CD14-positive monocyte (primary cell): ENCODE measurements at regions not wholly inside any gene's neighbourhood (a gene's known extent, or its start where the extent isn't known, plus 50 kb on each side); places are given as distances from the start of the nearest gene placed in this dataset.

Source experiments
- DNase-seq, 3 donors: peaks; one replicate each; pipeline ENCODE4 v3.0.0-alpha.2; 2011 to 2022
- H2AFZ ChIP-seq: 2 replicates; pipeline ENCODE4 v1.6.0; 2012; ENCODE audit warnings: mild to moderate bottlenecking, low read depth, low read length, inconsistent platforms; ENCODE audit not compliant: insufficient read depth, poor library complexity, severe bottlenecking
- H3K27ac ChIP-seq, 2 donors: 1 replicate in 1 of 2; 2 replicates in 1 of 2; pipeline ENCODE4 v1.5.1; 2012 to 2013; ENCODE audit warnings: low read length in 2 of 2, control low read depth in 1 of 2, inconsistent platforms in 1 of 2, low read depth in 1 of 2, mild to moderate bottlenecking in 1 of 2
- H3K27me3 ChIP-seq, 2 donors: one replicate each; pipeline versions ENCODE4 v1.6.0 to v1.6.1; 2011 to 2013; ENCODE audit warnings: low read length in 2 of 2; ENCODE audit not compliant: control insufficient read depth in 2 of 2, insufficient read depth in 2 of 2
- H3K36me3 ChIP-seq, 2 donors: replicated peaks in 1 of 2; 1 replicate in 1 of 2; 2 replicates in 1 of 2; pipeline versions ENCODE4 v1.5.1 to v1.6.1; 2012 to 2013; ENCODE audit warnings: low read length in 2 of 2, control low read depth in 1 of 2, inconsistent platforms in 1 of 2, mild to moderate bottlenecking in 1 of 2; ENCODE audit not compliant: insufficient read depth in 2 of 2, control insufficient read depth in 1 of 2
- H3K4me1 ChIP-seq, 2 donors: 1 replicate in 1 of 2; 2 replicates in 1 of 2; pipeline versions ENCODE4 v1.5.1 to v1.6.1; 2012 to 2013; ENCODE audit warnings: low read length in 2 of 2, control low read depth in 1 of 2, inconsistent platforms in 1 of 2, mild to moderate bottlenecking in 1 of 2, moderate library complexity in 1 of 2; ENCODE audit not compliant: insufficient read depth in 2 of 2, control insufficient read depth in 1 of 2
- H3K4me2 ChIP-seq: replicated peaks from 2 replicates; pipeline ENCODE3; 2012; ENCODE audit warnings: low read length, moderate library complexity, mild to moderate bottlenecking; ENCODE audit not compliant: poor library complexity, severe bottlenecking; ENCODE audit errors: extremely low read depth
- H3K4me3 ChIP-seq, 3 experiments: fragments of 200-600 bp in 1 of 3; sonication (generic) in 1 of 3; replicated peaks in 1 of 3; 1 replicate in 2 of 3; 2 replicates in 1 of 3; pipeline ENCODE4 v1.5.1; 2011 to 2013; ENCODE audit warnings: low read length in 3 of 3, mild to moderate bottlenecking in 3 of 3, control low read depth in 2 of 3, low read depth in 2 of 3, inconsistent platforms in 1 of 3, moderate library complexity in 1 of 3
- H3K79me2 ChIP-seq: 2 replicates; pipeline ENCODE4 v1.6.0; 2012; ENCODE audit warnings: mild to moderate bottlenecking, control low read depth, inconsistent platforms, low read length, moderate library complexity; ENCODE audit not compliant: insufficient read depth
- H3K9ac ChIP-seq: 2 replicates; pipeline ENCODE4 v1.6.0; 2017; ENCODE audit warnings: low read length, mild to moderate bottlenecking; ENCODE audit not compliant: insufficient read depth, poor library complexity, severe bottlenecking
- H3K9me3 ChIP-seq, 2 donors: replicated peaks in 1 of 2; 1 replicate in 1 of 2; 2 replicates in 1 of 2; pipeline versions ENCODE4 v1.5.1 to v1.6.1; 2012 to 2013; ENCODE audit warnings: low read length in 2 of 2, control low read depth in 1 of 2; ENCODE audit not compliant: control insufficient read depth in 1 of 2, insufficient read depth in 1 of 2
- H4K20me1 ChIP-seq: 2 replicates; pipeline ENCODE4 v1.6.0; 2012; ENCODE audit warnings: mild to moderate bottlenecking, low read length, control low read depth, moderate library complexity; ENCODE audit not compliant: insufficient read depth
- H3K27ac Mint-ChIP-seq, 7 donors: one replicate each; pipeline ENCODE4 v1.8.0; 2020; ENCODE audit warnings: mild to moderate bottlenecking in 7 of 7, mixed read lengths in 7 of 7, moderate library complexity in 6 of 7, inconsistent platforms in 2 of 7
- H3K27me3 Mint-ChIP-seq, 3 donors: one replicate each; pipeline ENCODE4 v1.8.0; 2021 to 2022; ENCODE audit warnings: low read depth in 3 of 3, mild to moderate bottlenecking in 3 of 3, mixed read lengths in 3 of 3, moderate library complexity in 3 of 3, inconsistent platforms in 1 of 3
- H3K36me3 Mint-ChIP-seq, 2 donors: one replicate each; pipeline ENCODE4 v1.8.0; 2020; ENCODE audit warnings: mixed read lengths in 2 of 2, inconsistent platforms in 1 of 2, mild to moderate bottlenecking in 1 of 2
- H3K4me1 Mint-ChIP-seq: one replicate; pipeline ENCODE4 v1.8.0; 2020; ENCODE audit warnings: mild to moderate bottlenecking, mixed read lengths
- H3K4me3 Mint-ChIP-seq, 2 donors: one replicate each; pipeline ENCODE4 v1.8.0; 2020; ENCODE audit warnings: mild to moderate bottlenecking in 2 of 2, mixed read lengths in 2 of 2, moderate library complexity in 1 of 2
- H3K9me3 Mint-ChIP-seq, 7 donors: one replicate each; pipeline ENCODE4 v1.8.0; 2020 to 2022; ENCODE audit warnings: mixed read lengths in 7 of 7, mild to moderate bottlenecking in 6 of 7, moderate library complexity in 6 of 7, inconsistent platforms in 2 of 7
- CTCF ChIP-seq: fragments of 200-600 bp; IDR thresholded peaks from one replicate; pipeline ENCODE4 v1.8.0; 2022; ENCODE audit warnings: antibody characterized with exemption, mild to moderate bottlenecking
- WGBS: methylation state at CpG from one replicate; pipeline ENCODE4 v1.1.5; 2013; ENCODE audit warnings: missing lambda C conversion rate; ENCODE audit not compliant: insufficient coverage; 5-methylcytosine and 5-hydroxymethylcytosine counted together
- intact Hi-C, 2 donors: fragments of 100-400 bp; cut with micrococcal nuclease; formaldehyde crosslinking; loops; one replicate each; pipeline versions ENCODE4 v1.15.0 to v1.15.1; 2023

- no peaks in the 10 kb centered on the region for H4K20me1 ChIP-seq
- H3K27ac ChIP-seq = no peak overlapping the region
- no peak for TF ChIP-seq CTCF
- H3K4me2 ChIP-seq = no peak overlapping the region
- H3K36me3 ChIP-seq = no peaks in the 10 kb centered on the region
- H3K4me3 ChIP-seq = no peak overlapping the region
- H2AFZ ChIP-seq = no peak overlapping the region
- no peaks in the 10 kb centered on the region for H3K36me3 Mint-ChIP-seq
- no peak for DNase-seq
- H3K4me1 ChIP-seq = no peaks in the 10 kb centered on the region
- peaks cover 0 to 14% of the 10 kb centered on the region in 2 donors for H3K9me3 ChIP-seq
- H3K9me3 Mint-ChIP-seq = peaks cover 7 to 27% (median 16%) of the 10 kb centered on the region in 7 donors
- H3K9ac ChIP-seq = no peak overlapping the region
- WGBS = no CpG with 5 or more reads among the region's 5 CpGs
- peaks cover 6% of the 10 kb centered on the region for H3K4me1 Mint-ChIP-seq
- H3K79me2 ChIP-seq = no peaks in the 10 kb centered on the region
- H3K27me3 ChIP-seq = no peaks in the 10 kb centered on the region
- H3K27ac Mint-ChIP-seq = no peak overlapping the region
- H3K27me3 Mint-ChIP-seq = peaks cover 0 to 2% (median 0%) of the 10 kb centered on the region in 3 donors
- no peak overlapping the region for H3K4me3 Mint-ChIP-seq
- intact Hi-C loops = no loop called here
Observed at GRCh38 chr2:106311041-106311370, 116.9 kb upstream of the UXS1 start.

- DNase-seq = no peak
- no peak overlapping the region for H3K27ac ChIP-seq
- WGBS = no CpG with 5 or more reads among the region's 1 CpG
- H3K9ac ChIP-seq = no peak overlapping the region
- no peaks in the 10 kb centered on the region for H3K79me2 ChIP-seq
- Mint-ChIP-seq H3K27me3 (peaks cover 0 to 2% (median 0%) of the 10 kb centered on the region in 3 donors), H3K27ac (no peak overlapping the region), H3K36me3 (no peaks in the 10 kb centered on the region), H3K4me1 (no peaks in the 10 kb centered on the region), H3K9me3 (peaks cover 7 to 30% (median 14%) of the 10 kb centered on the region in 7 donors), H3K4me3 (no peak overlapping the region)
- H3K4me2 ChIP-seq = no peak overlapping the region
- H2AFZ ChIP-seq = no peak overlapping the region
- intact Hi-C loops = no loop called here
- no peaks in the 10 kb centered on the region for H3K27me3 ChIP-seq
- H3K9me3 ChIP-seq = peaks cover 0 to 17% of the 10 kb centered on the region in 2 donors
- TF ChIP-seq CTCF = no peak
- no peaks in the 10 kb centered on the region for H3K4me1 ChIP-seq
- H3K4me3 ChIP-seq = no peak overlapping the region
- no peaks in the 10 kb centered on the region for H3K36me3 ChIP-seq
- no peaks in the 10 kb centered on the region for H4K20me1 ChIP-seq
Observed at GRCh38 chr2:106307860-106308259, 113.8 kb upstream of the UXS1 start.
